ENCODE measurements at regions not wholly inside any gene's neighbourhood (a gene's known extent, or its start where the extent isn't known, plus 50 kb on each side); places are given as distances from the start of the nearest gene placed in this dataset.
"Not testable (repeated sequence)": the region's sequence is repeated elsewhere in the genome, so short reads cannot be mapped to it uniquely, and the experiment has no call there.

- TF ChIP-seq CTCF (IDR thresholded peaks at IDR 0.05; ENCODE audit: borderline replicate concordance, control extremely low read depth, extremely low read depth, insufficient read depth, missing control alignments) = no peak
- no peak for DNase-seq (ENCODE audit: low spot score)
- in situ Hi-C loops (cut with MboI; ENCODE audit: low sequenced_read_pairs, unreplicated experiment) = no loop called here
These were observed 246.1 kb downstream of the PCDH17 start for GRCh38 chr13:57877601-57878000.

- in situ Hi-C loops (cut with MboI; ENCODE audit: low sequenced_read_pairs, unreplicated experiment) = no loop called here
- TF ChIP-seq CTCF (IDR thresholded peaks at IDR 0.05; ENCODE audit: borderline replicate concordance, control extremely low read depth, extremely low read depth, insufficient read depth, missing control alignments) = no peak
- no peak for DNase-seq (ENCODE audit: low spot score)
These were observed 246.7 kb downstream of the PCDH17 start for GRCh38 chr13:57878291-57878690.

GRCh38 chr13:57897225-57897624, 265.7 kb downstream of the PCDH17 start:
- in situ Hi-C loops (cut with MboI; ENCODE audit: low sequenced_read_pairs, unreplicated experiment) = no loop called here
- TF ChIP-seq CTCF (IDR thresholded peaks at IDR 0.05; ENCODE audit: borderline replicate concordance, control extremely low read depth, extremely low read depth, insufficient read depth, missing control alignments) = no peak
- no peak for DNase-seq (ENCODE audit: low spot score)

- in situ Hi-C loops (cut with MboI; ENCODE audit: low sequenced_read_pairs, unreplicated experiment) = no loop called here
- no peak for TF ChIP-seq CTCF (IDR thresholded peaks at IDR 0.05; ENCODE audit: borderline replicate concordance, control extremely low read depth, extremely low read depth, insufficient read depth, missing control alignments)
- DNase-seq (ENCODE audit: low spot score) = no peak
These were observed 267.6 kb downstream of the PCDH17 start for GRCh38 chr13:57899096-57899495.

- DNase-seq (ENCODE audit: low spot score); in situ Hi-C loops (cut with MboI; ENCODE audit: low sequenced_read_pairs, unreplicated experiment): not testable (repeated sequence)
These were observed 278.3 kb downstream of the PCDH17 start for GRCh38 chr13:57909833-57910232.

GRCh38 chr13:57918086-57918485, 286.5 kb downstream of the PCDH17 start:
- no peak for DNase-seq (ENCODE audit: low spot score)
- in situ Hi-C loops (cut with MboI; ENCODE audit: low sequenced_read_pairs, unreplicated experiment) = no loop called here
- TF ChIP-seq CTCF (IDR thresholded peaks at IDR 0.05; ENCODE audit: borderline replicate concordance, control extremely low read depth, extremely low read depth, insufficient read depth, missing control alignments) = no peak

GRCh38 chr13:57918913-57919312, 287.4 kb downstream of the PCDH17 start:
- no peak for TF ChIP-seq CTCF (IDR thresholded peaks at IDR 0.05; ENCODE audit: borderline replicate concordance, control extremely low read depth, extremely low read depth, insufficient read depth, missing control alignments)
- in situ Hi-C loops (cut with MboI; ENCODE audit: low sequenced_read_pairs, unreplicated experiment) = no loop called here
- no peak for DNase-seq (ENCODE audit: low spot score)
